ENCODE measurements at regions not wholly inside any gene's neighbourhood (a gene's known extent, or its start where the extent isn't known, plus 50 kb on each side); places are given as distances from the start of the nearest gene placed in this dataset.

DNA sequence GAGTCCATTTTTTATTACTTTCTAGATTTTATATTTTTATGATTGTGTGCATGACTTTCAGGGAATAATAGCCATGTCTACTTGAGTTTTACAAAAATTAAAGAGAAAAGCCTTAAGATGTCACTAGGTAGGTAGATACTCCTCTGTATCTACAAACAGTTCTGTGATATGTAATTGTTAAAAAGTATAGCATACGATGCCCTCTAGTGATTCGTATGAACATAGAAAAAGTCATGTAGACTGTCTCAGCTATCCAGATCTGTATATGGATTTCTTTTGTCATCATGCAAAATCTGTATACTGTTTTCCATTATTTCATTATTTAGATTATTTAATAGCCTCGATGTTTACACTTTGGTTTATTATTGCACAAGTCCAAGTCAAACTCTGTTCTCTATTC lies 856.6 kb downstream of the CENPC start:
- TF ChIP-seq, protein P1, sequence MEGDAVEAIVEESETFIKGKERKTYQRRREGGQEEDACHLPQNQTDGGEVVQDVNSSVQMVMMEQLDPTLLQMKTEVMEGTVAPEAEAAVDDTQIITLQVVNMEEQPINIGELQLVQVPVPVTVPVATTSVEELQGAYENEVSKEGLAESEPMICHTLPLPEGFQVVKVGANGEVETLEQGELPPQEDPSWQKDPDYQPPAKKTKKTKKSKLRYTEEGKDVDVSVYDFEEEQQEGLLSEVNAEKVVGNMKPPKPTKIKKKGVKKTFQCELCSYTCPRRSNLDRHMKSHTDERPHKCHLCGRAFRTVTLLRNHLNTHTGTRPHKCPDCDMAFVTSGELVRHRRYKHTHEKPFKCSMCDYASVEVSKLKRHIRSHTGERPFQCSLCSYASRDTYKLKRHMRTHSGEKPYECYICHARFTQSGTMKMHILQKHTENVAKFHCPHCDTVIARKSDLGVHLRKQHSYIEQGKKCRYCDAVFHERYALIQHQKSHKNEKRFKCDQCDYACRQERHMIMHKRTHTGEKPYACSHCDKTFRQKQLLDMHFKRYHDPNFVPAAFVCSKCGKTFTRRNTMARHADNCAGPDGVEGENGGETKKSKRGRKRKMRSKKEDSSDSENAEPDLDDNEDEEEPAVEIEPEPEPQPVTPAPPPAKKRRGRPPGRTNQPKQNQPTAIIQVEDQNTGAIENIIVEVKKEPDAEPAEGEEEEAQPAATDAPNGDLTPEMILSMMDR (IDR thresholded peaks at IDR 0.05 in 8 of 11, conservative IDR thresholded peaks at IDR 0.05 in 3 of 11) = no peak
- TF ChIP-seq POLR2AphosphoS5 (IDR thresholded peaks at IDR 0.05) (no peak), POLR2A (IDR thresholded peaks at IDR 0.05) (no peak)
